ENCODE measurements at regions not wholly inside any gene's neighbourhood (a gene's known extent, or its start where the extent isn't known, plus 50 kb on each side); places are given as distances from the start of the nearest gene placed in this dataset.

DNA sequence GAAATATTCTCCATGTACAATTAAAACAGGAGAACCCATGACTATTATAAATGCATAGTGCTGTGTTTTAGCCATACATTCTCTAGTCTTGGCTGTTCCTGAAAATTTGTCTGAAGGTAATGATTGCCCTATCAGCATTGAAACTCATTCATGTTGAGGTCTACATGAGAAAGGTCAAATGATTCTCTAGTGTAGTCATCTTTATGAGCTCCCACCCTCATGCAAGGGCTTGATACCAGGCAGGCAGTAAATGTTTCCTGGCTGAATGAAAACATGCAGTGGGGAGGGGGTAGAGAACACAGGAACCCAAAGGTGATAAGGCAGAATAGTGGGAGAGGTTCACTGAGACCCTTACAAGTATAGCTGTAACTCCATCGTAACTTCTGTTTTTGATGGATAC, 424.3 kb downstream of the COG6 start:
- Histone ChIP-seq H3K27me3 (ENCODE audit: control insufficient read depth, insufficient read depth, low read length) (no peaks in the 10 kb centered on the region), H3K4me3 (ENCODE audit: low read depth, low read length) (no peak overlapping the region), H3K36me3 (ENCODE audit: control insufficient read depth, insufficient read depth, low read length) (no peaks in the 10 kb centered on the region)
- no peak for DNase-seq (ENCODE audit: low read depth)
- TF ChIP-seq, protein P1, sequence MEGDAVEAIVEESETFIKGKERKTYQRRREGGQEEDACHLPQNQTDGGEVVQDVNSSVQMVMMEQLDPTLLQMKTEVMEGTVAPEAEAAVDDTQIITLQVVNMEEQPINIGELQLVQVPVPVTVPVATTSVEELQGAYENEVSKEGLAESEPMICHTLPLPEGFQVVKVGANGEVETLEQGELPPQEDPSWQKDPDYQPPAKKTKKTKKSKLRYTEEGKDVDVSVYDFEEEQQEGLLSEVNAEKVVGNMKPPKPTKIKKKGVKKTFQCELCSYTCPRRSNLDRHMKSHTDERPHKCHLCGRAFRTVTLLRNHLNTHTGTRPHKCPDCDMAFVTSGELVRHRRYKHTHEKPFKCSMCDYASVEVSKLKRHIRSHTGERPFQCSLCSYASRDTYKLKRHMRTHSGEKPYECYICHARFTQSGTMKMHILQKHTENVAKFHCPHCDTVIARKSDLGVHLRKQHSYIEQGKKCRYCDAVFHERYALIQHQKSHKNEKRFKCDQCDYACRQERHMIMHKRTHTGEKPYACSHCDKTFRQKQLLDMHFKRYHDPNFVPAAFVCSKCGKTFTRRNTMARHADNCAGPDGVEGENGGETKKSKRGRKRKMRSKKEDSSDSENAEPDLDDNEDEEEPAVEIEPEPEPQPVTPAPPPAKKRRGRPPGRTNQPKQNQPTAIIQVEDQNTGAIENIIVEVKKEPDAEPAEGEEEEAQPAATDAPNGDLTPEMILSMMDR (IDR thresholded peaks at IDR 0.05; ENCODE audit: insufficient read depth, low read length, severe bottlenecking): no peak
- FAIRE-seq: no peak

DNA sequence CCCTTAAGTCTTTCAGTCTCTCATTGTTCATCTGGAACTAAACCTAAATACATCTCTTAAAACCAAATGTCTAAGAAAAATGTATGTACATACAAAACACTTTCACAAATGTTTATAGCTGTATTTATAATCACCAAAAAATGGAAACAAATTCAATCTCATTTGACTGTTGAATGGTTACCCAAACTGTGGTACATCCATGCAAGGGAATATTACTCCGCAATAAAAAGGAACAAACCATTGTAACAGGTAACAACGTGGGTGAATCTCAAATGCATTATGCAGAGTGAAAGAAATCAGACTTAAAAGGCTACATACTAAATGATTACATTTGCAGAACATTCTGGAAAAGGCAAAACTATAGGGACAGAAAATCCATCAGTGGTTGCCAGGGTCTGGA, 425.2 kb downstream of the COG6 start:
- DNase-seq (ENCODE audit: low read depth) (no peak), FAIRE-seq (no peak)
- no peaks in the 10 kb centered on the region for H3K36me3 ChIP-seq (ENCODE audit: control insufficient read depth, insufficient read depth, low read length)
- H3K27me3 ChIP-seq (ENCODE audit: control insufficient read depth, insufficient read depth, low read length): no peaks in the 10 kb centered on the region
- no peak overlapping the region for H3K4me3 ChIP-seq (ENCODE audit: low read depth, low read length)
- TF ChIP-seq, protein P1 (IDR thresholded peaks at IDR 0.05; ENCODE audit: insufficient read depth, low read length, severe bottlenecking): no peak

DNA sequence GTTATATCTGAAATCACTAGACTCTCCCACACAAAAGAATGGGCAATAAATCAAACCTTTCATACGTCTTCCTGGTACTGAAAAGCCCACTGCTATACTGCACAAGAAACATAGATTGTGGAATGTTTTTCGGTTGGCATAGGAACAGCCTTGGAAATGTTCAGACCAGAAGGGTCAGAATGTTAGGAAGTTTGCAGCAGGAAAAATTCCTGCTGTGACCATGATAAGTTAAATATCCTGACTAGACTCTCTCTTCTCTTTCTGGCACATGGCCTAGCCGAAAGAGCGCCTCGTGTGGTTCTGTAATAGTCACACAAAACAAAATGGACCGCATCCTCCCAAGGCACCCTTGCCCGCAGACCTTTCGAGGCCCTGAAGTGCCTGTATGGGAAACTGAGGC, 427.2 kb downstream of the COG6 start:
- no peak for FAIRE-seq
- Histone ChIP-seq H3K4me3 (ENCODE audit: low read depth, low read length) (no peak overlapping the region), H3K27me3 (ENCODE audit: control insufficient read depth, insufficient read depth, low read length) (no peaks in the 10 kb centered on the region), H3K36me3 (ENCODE audit: control insufficient read depth, insufficient read depth, low read length) (no peaks in the 10 kb centered on the region)
- DNase-seq (ENCODE audit: low read depth): no peak
- TF ChIP-seq, protein P1 (IDR thresholded peaks at IDR 0.05; ENCODE audit: insufficient read depth, low read length, severe bottlenecking): no peak

DNA sequence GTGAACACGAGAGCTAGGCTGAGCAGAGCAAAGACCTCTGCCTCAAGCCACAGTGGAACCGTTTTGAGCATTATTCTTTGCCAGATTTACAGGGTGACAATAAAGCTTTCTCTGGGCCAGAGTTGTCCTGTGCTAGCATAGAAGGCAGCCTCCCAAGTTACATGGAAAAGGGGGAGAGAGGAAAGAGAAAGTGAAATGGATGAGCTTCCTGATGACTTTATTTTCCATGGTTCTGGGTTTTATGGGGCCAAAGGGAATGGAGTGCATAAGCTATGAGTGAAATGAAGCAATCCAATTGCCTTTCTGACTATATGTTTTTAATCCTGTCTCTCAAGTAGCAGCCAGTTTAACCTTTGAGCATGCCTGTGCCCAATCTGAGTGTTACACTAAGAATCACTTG, 428.4 kb downstream of the COG6 start:
- FAIRE-seq (no peak), DNase-seq (ENCODE audit: low read depth) (no peak)
- H3K36me3 ChIP-seq (ENCODE audit: control insufficient read depth, insufficient read depth, low read length): no peaks in the 10 kb centered on the region
- TF ChIP-seq, protein P1 (IDR thresholded peaks at IDR 0.05; ENCODE audit: insufficient read depth, low read length, severe bottlenecking): no peak
- no peaks in the 10 kb centered on the region for H3K27me3 ChIP-seq (ENCODE audit: control insufficient read depth, insufficient read depth, low read length)
- no peak overlapping the region for H3K4me3 ChIP-seq (ENCODE audit: low read depth, low read length)

DNA sequence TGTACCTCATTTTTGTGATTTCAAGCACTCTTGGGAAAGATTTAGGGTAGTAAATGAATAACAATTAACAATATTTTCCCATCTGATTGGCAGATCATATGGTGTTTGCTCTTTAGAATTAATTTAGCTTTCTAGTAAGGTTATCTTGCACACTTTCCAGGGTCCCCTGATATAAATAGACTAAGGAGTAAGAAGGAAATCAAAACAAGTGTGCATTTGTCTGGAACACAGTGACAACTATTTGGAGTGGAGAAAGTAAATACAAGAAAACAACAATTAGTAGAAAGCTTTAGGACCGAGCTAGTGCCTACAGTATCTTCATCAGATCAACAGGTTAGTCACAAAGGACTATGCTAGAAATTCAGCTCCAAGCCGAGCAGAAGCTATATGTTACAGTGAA, 429.5 kb downstream of the COG6 start:
- H3K27me3 ChIP-seq (ENCODE audit: control insufficient read depth, insufficient read depth, low read length): no peaks in the 10 kb centered on the region
- DNase-seq (ENCODE audit: low read depth) (no peak), FAIRE-seq (no peak)
- TF ChIP-seq, protein P1 (IDR thresholded peaks at IDR 0.05; ENCODE audit: insufficient read depth, low read length, severe bottlenecking): no peak
- H3K4me3 ChIP-seq (ENCODE audit: low read depth, low read length): no peak overlapping the region
- no peaks in the 10 kb centered on the region for H3K36me3 ChIP-seq (ENCODE audit: control insufficient read depth, insufficient read depth, low read length)

All from bronchial epithelial cell (primary cell).